Nucleus accumbens (tissue), 56 donors: ENCODE measurements at regions not wholly inside any gene's neighbourhood (a gene's known extent, or its start where the extent isn't known, plus 50 kb on each side); places are given as distances from the start of the nearest gene placed in this dataset.

Experiments
- DNase-seq, 56 donors: peaks; one replicate each; lab custom pipeline; 2025; lab: John Stamatoyannopoulos, UW

GRCh38 chr2:172658945-172659344 is 76.7 kb upstream of the RAPGEF4 start:
- DNase-seq: no peak

- no peak for DNase-seq
Measured at GRCh38 chr2:172662099-172662498, 73.5 kb upstream of the RAPGEF4 start.

- DNase-seq: no peak
Measured at GRCh38 chr2:172664766-172665165, 70.9 kb upstream of the RAPGEF4 start.

- DNase-seq: no peak
Measured at GRCh38 chr2:172667581-172668325, 67.9 kb upstream of the RAPGEF4 start.

GRCh38 chr2:172671501-172671900 is 64.1 kb upstream of the RAPGEF4 start:
- no peak for DNase-seq

- no peak for DNase-seq
Measured at GRCh38 chr2:172672114-172672513, 63.5 kb upstream of the RAPGEF4 start.

GRCh38 chr2:172673056-172673683 is 62.5 kb upstream of the RAPGEF4 start:
- DNase-seq: no peak

GRCh38 chr2:172674034-172674967 is 61.3 kb upstream of the RAPGEF4 start:
- DNase-seq: peak in 4 of 56 donors; percentile 1 to 14 (median 2)

GRCh38 chr2:172674968-172675303 is 60.7 kb upstream of the RAPGEF4 start:
- DNase-seq: no peak

GRCh38 chr2:172677363-172677762 is 58.3 kb upstream of the RAPGEF4 start:
- DNase-seq: no peak

GRCh38 chr2:172680436-172681068 is 55.1 kb upstream of the RAPGEF4 start:
- DNase-seq: no peak

- no peak for DNase-seq
Measured at GRCh38 chr2:172685467-172685866, 50.2 kb upstream of the RAPGEF4 start.
